ENCODE measurements at regions not wholly inside any gene's neighbourhood (a gene's known extent, or its start where the extent isn't known, plus 50 kb on each side); places are given as distances from the start of the nearest gene placed in this dataset.
"Not testable (repeated sequence)": the region's sequence is repeated elsewhere in the genome, so short reads cannot be mapped to it uniquely, and the experiment has no call there.

GRCh38 chr9:20237686-20238085, 384.6 kb downstream of the MLLT3 start:
- DNase-seq = no peak

- DNase-seq = no peak
Measured at GRCh38 chr9:20236676-20237075, 385.6 kb downstream of the MLLT3 start.

DNA sequence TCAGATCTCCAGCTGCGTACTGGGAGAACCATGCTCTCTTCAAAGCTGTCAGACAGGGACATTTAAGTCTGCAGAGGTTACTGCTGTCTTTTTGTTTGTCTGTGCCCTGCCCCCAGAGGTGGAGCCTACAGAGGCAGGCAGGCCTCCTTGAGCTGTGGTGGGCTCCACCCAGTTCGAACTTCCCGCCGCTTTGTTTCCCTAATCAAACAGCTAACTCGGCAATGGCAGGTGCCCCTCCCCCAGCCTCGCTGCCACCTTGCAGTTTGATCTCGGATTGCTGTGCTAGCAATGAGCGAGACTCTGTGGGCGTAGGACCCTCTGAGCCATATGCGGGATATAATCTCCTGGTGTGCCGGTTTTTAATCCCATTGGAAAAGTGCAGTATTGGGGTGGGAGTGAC, 387.1 kb downstream of the MLLT3 start:
- DNase-seq = not testable (repeated sequence)

- no peak for DNase-seq
Measured at GRCh38 chr9:20228096-20228495, 394.2 kb downstream of the MLLT3 start.

DNA sequence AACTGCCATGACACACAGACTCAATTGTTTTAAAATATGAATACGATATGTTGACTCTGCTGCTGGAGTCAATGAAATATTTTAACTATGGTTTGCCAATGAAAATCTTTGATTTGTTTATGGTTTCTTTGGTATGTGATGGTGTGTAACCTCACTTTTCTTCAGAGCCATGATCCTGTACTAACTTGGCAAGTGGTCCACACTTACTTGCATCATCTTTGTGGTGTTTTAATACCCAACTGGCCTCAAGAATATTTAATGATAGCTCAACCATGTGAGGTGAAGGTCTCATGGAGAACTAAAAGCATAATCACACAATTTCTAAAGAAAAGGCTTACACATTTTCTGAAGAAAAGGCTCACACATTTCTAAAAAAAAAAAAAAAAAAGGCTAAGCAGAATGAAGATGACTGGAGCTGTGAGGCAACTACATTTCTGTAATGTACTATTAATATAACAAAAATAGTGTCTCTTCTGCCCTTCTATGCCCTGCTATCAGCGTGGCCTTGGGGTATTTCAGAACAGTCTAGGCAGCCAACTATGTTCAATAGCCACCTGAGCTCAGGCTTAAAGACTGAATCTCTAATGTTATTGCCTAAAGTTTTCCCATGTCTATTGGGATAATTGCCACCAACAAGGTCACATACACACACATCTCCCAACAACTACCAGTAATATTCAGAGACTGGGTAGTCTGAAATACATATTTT, 395.0 kb downstream of the MLLT3 start:
- no peak for DNase-seq

- no peak for DNase-seq
Measured at GRCh38 chr9:20226345-20226744, 396.0 kb downstream of the MLLT3 start.

DNA sequence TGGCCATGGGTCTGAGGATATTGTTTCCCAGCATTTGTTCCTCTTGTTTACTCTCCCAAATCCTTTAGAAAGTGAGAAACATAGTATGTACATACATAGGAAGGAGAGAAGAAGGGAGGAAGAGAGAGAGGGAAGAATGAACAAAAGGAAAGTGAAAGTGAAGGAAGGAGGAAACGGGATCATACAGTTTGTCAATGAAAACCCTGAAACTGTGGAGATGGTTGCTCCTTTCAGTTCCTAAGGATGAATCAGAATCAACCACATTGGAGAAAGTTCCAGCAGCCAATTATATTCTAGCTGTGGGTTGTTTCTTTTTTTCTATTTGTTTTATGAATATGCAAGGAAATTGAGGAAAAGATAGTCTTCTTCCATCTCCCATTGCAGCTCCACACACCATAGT, 396.5 kb downstream of the MLLT3 start:
- no peak for DNase-seq

DNA sequence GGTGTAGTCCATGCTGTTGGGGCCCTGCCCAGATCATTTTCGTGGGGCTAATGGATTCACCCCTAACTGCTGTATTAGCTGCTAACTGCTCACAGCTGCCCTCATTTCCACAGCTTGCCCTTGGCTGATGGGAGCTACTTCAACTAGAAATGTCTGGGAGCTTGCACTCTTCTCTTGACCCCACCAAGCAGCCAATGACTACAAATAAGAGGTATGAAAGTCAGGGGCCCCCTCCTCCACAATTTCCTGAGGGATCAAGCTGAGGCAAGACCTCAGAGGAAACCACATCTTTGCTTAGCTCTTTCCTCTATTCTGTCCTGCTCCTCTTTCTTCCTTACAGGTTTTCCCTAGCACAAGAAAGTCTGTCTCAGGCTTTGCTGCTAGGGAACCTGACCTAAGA, 397.5 kb downstream of the MLLT3 start:
- DNase-seq = no peak

DNA sequence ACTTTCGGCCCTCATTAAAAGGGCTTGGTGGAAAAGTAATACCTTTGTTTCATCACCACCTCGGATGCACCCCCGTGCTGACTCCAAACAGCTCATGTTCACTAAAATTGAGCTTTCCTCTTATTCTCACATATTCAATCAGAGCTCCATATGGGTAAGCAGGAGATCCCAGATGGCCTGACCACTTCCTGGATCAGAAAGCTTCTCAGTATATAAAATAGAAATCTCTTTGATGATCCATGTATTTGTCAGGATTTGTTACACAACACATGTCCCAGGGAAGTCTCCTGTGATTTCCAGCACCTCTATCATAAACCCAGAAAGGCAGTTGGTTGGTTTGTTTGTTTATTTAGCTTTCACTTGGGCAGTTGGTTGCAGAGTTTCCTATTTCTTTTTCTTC, 402.0 kb downstream of the MLLT3 start:
- no peak for DNase-seq

DNA sequence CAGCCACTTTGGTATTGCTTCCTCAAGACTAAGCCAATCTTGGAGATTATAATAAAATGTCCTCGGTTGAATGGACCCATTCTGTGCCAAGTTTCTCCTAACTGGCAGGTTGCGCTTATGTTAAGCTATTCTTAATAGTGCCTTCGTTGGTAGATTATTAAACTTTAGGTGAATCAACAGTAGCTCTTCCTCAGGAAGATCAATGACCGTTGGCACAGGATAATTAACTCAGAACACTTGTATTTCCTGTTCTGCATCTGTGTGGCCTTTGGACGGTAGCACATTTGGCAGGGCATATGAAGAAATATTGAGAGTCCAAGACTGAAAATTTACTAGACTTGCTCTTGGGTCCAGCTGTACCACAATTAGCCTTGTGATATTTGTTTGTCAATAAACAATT, 402.9 kb downstream of the MLLT3 start:
- no peak for DNase-seq

- no peak for DNase-seq
Measured at GRCh38 chr9:20217596-20217995, 404.7 kb downstream of the MLLT3 start.

- no peak for DNase-seq
Measured at GRCh38 chr9:20216438-20216837, 405.9 kb downstream of the MLLT3 start.

- DNase-seq = no peak
Measured at GRCh38 chr9:20215552-20215951, 406.7 kb downstream of the MLLT3 start.

DNA sequence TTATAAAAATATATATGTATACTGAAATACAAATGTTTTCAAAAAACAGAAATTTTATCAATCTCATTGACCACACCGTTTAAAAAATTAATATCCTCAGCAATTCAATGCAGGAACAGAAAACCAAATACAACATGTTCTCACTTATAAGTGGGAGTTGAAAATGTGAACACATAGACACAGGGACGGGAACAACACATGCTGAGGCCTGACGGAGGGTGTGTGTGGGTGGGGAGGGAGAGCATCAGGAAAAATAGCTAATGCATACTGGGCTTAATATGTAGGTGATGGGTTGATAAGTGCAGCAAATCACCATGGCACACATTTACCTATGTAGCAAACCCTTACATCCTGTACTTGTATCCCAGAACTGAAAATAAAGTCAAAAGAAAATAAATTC, 409.5 kb downstream of the MLLT3 start:
- no peak for DNase-seq

DNA sequence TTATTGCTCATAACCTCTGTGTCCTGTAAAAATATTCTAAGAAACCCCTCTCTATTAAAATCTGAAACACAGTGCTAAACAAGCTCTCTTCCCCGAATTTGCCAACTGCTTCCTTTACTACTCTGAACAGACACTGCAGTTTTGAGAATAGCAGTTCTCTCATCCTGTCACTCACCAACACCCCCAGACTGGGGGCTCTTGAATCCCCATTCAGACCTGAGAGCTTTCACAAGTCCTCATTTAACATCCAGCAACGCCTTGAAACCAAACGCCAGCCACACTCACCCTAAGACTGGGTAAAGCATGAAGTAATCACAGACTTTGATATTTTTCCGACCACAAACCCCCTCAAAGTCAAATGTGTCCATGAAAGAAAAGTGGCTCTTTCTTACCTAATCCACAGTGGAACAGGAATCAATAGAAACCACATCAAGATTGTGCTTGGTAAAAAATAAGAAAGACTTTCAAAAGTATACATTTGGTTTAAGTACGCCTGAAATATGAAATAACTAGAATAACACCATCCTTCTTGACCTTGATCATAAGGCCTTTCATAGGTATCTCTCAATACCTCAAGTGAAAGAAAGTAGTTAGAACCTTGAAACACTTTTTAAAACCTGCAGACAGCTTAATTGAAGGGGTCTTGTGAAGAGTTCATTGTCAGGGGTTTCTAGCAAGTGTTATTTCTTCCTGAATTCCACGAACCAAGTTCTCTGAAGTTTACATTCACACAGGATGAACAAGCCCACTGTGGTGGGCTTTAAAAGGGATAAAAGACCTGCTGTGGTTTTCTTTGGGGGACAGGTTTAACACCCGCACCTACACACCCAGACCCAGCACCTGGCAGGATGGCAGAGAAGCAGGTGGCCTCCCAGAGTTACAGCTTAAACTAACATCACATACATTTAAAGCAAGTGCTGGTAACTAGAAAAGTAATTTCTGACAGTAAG, 412.6 kb downstream of the MLLT3 start:
- DNase-seq = no peak

GRCh38 chr9:20208961-20209371, 413.3 kb downstream of the MLLT3 start:
- no peak for DNase-seq

DNA sequence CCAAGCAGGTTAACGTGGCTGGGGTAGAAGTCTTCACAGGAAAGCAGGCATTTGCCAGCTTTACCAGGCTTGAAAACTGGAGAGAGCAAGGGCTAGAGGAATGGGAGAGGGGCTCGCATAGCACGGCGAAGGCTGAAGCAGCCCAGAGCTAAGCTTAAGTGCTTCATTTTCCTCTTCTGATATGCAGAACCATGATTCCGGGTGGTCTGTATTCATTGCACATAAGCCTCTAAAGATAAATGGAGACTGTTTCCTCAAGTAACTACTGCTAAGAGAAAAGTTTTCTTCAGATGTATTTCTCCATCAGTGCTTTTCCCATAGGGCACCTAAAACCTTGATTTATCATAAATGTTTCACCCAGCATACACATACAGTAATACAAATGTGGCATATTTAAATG, 414.1 kb downstream of the MLLT3 start:
- DNase-seq = no peak

- DNase-seq = no peak
Measured at GRCh38 chr9:20207176-20207575, 415.1 kb downstream of the MLLT3 start.

GRCh38 chr9:20205821-20206220, 416.5 kb downstream of the MLLT3 start:
- DNase-seq = no peak

GRCh38 chr9:20200991-20201431, 412.2 kb upstream of the SLC24A2 start:
- DNase-seq = no peak

GRCh38 chr9:20200581-20200980, 411.7 kb upstream of the SLC24A2 start:
- DNase-seq = no peak

- no peak for DNase-seq
Measured at GRCh38 chr9:20199111-20199510, 410.3 kb upstream of the SLC24A2 start.

GRCh38 chr9:20197976-20198685, 409.3 kb upstream of the SLC24A2 start:
- no peak for DNase-seq

Measured in NCI-H2171 treated with DMSO at 0.1 percent for 48 hours (cell line).